Panc1 (cell line): ENCODE measurements at regions not wholly inside any gene's neighbourhood (a gene's known extent, or its start where the extent isn't known, plus 50 kb on each side); places are given as distances from the start of the nearest gene placed in this dataset.

Experiments
- ATAC-seq: fragments of 200-7000 bp; cut with Tn5 transposase; 2 replicates; pipeline ENCODE4 v1.9.1; 2020; ENCODE audit warnings: mild to moderate bottlenecking, moderate library complexity
- BruUV-seq: library from RNA; stranded (reverse); fragments of 400-500 nt; replicated peaks from 2 replicates; lab custom pipeline; 2021; lab: Mats Ljungman, UMichigan
- CTCF ChIA-PET: fragments of 300-600 bp; sonication (Branson Sonifier 250); formaldehyde crosslinking; loops from one replicate; lab custom pipeline; 2022; ENCODE audit warnings: antibody characterized with exemption; lab: Charles Lee
- POLR2A ChIA-PET: fragments of 300-600 bp; sonication (Branson Sonifier 250); formaldehyde crosslinking; loops from one replicate; lab custom pipeline; 2022; ENCODE audit warnings: antibody characterized with exemption; lab: Charles Lee
- DNase-seq: peaks from one replicate; pipeline ENCODE4 v3.0.0-alpha.2; 2010; ENCODE audit warnings: low read depth, low spot score
- H3K27ac ChIP-seq: 2 replicates; pipeline ENCODE4 v1.5.1; 2011; ENCODE audit warnings: mild to moderate bottlenecking, low read length, inconsistent platforms
- H3K27me3 ChIP-seq: fragments of 200-500 bp; sonication (Bioruptor generic); 2 replicates; pipeline ENCODE4 v1.6.0; 2014; ENCODE audit warnings: low read length, inconsistent platforms; ENCODE audit not compliant: control insufficient read depth, insufficient read depth
- H3K36me3 ChIP-seq: fragments of 200-500 bp; sonication (Bioruptor generic); 2 replicates; pipeline ENCODE4 v1.5.1; 2014; ENCODE audit warnings: inconsistent platforms, mild to moderate bottlenecking, low read length, moderate library complexity; ENCODE audit not compliant: control insufficient read depth, insufficient read depth
- H3K4me1 ChIP-seq: 2 replicates; pipeline ENCODE4 v1.5.1; 2011; ENCODE audit warnings: inconsistent platforms, mild to moderate bottlenecking, low read length, moderate library complexity; ENCODE audit not compliant: control insufficient read depth, insufficient read depth
- H3K4me3 ChIP-seq, 2 experiments: 2 replicates each; pipeline ENCODE4 v1.5.1; 2011 to 2012; ENCODE audit warnings: low read depth in 2 of 2, low read length in 2 of 2, mild to moderate bottlenecking in 2 of 2, inconsistent platforms in 1 of 2, moderate library complexity in 1 of 2
- H3K9me3 ChIP-seq: fragments of 200-500 bp; sonication (Bioruptor generic); 2 replicates; pipeline ENCODE4 v1.5.1; 2014; ENCODE audit warnings: low read depth, mild to moderate bottlenecking, inconsistent platforms, low read length, moderate library complexity; ENCODE audit not compliant: control insufficient read depth, insufficient read depth
- CTCF ChIP-seq: fragments of 450-650 bp; IDR thresholded peaks from 2 replicates; pipeline ENCODE4 v1.5.1; 2017; ENCODE audit warnings: mild to moderate bottlenecking
- POLR2AphosphoS5 ChIP-seq: IDR thresholded peaks from 2 replicates; pipeline ENCODE4 v1.6.1; 2012; ENCODE audit warnings: mild to moderate bottlenecking, low read depth, low read length, moderate library complexity
- REST ChIP-seq, 2 experiments: IDR thresholded peaks; 2 replicates each; pipeline ENCODE4 v1.6.1; 2011 to 2012; ENCODE audit warnings: low read depth in 2 of 2, control low read depth in 1 of 2, low read length in 1 of 2, mild to moderate bottlenecking in 1 of 2, moderate library complexity in 1 of 2; ENCODE audit not compliant: insufficient read depth in 1 of 2
- SIN3A ChIP-seq: IDR thresholded peaks from 2 replicates; pipeline ENCODE4 v1.6.1; 2012; ENCODE audit warnings: low read depth, mild to moderate bottlenecking, low read length, moderate library complexity, borderline replicate concordance; ENCODE audit not compliant: insufficient read depth
- TCF7L2 ChIP-seq: IDR thresholded peaks from 2 replicates; pipeline ENCODE4 v1.6.1; 2011; ENCODE audit warnings: mild to moderate bottlenecking, low read depth, low read length, inconsistent platforms
- in situ Hi-C: cut with HindIII; loops from 2 replicates; pipeline ENCODE4 v1.10.0; 2016; ENCODE audit warnings: low sequenced_read_pairs, low pct_unique_long_range_greater_than_20kb
- intact Hi-C: fragments of 100-400 bp; cut with micrococcal nuclease; formaldehyde crosslinking; loops from one replicate; pipeline ENCODE4 v1.10.0; 2022; ENCODE audit not compliant: unreplicated experiment

- no peaks in the 10 kb centered on the region; the same call in 1 of the 2 replicates for H3K27me3 ChIP-seq
- H3K9me3 ChIP-seq: no peaks in the 10 kb centered on the region
- no peak for TF ChIP-seq SIN3A
- no peak for TF ChIP-seq CTCF
- TF ChIP-seq REST (IDR thresholded peaks at IDR 0.05; ENCODE audit: insufficient read depth in 1 of 2, low read depth in 2 of 2, low read length in 1 of 2): no peak
- no peak for TF ChIP-seq TCF7L2
- TF ChIP-seq POLR2AphosphoS5: no peak
- H3K36me3 ChIP-seq: no peaks in the 10 kb centered on the region
- no peak overlapping the region for H3K27ac ChIP-seq
- CTCF ChIA-PET: no interaction called here
- in situ Hi-C loops: no loop called here
- BruUV-seq: no TSS peak
- no peak overlapping the region for H3K4me3 ChIP-seq
- intact Hi-C loops: no loop called here
- no peak for ATAC-seq
- H3K4me1 ChIP-seq: no peaks in the 10 kb centered on the region
- DNase-seq: no peak
- POLR2A ChIA-PET: no interaction called here
Measured at GRCh38 chr6:163998496-163998895, 584.0 kb downstream of the QKI start.

GRCh38 chr6:163996491-163996890 is 582.0 kb downstream of the QKI start:
- Histone ChIP-seq H3K4me1 (no peaks in the 10 kb centered on the region), H3K27ac (no peak overlapping the region), H3K9me3 (no peaks in the 10 kb centered on the region), H3K4me3 (no peak overlapping the region), H3K36me3 (no peaks in the 10 kb centered on the region), H3K27me3 (no peaks in the 10 kb centered on the region; the same call in 1 of the 2 replicates)
- ATAC-seq (no peak), DNase-seq (no peak)
- ChIA-PET POLR2A (no interaction called here), CTCF (no interaction called here)
- in situ Hi-C loops: no loop called here
- TF ChIP-seq CTCF: no peak
- TF ChIP-seq SIN3A: no peak
- no TSS peak for BruUV-seq
- intact Hi-C loops: no loop called here

GRCh38 chr6:163994566-163994965 is 580.0 kb downstream of the QKI start:
- POLR2A ChIA-PET: no interaction called here
- no peak overlapping the region for H3K4me3 ChIP-seq
- no TSS peak for BruUV-seq
- H3K27me3 ChIP-seq: no peaks in the 10 kb centered on the region; the same call in 1 of the 2 replicates
- ATAC-seq (no peak), DNase-seq (no peak)
- H3K27ac ChIP-seq: no peak overlapping the region
- TF ChIP-seq CTCF: no peak
- TF ChIP-seq REST (IDR thresholded peaks at IDR 0.05; ENCODE audit: insufficient read depth in 1 of 2, low read depth in 2 of 2, low read length in 1 of 2): no peak
- TF ChIP-seq TCF7L2: no peak
- no peak for TF ChIP-seq SIN3A
- no peak for TF ChIP-seq POLR2AphosphoS5
- H3K9me3 ChIP-seq: no peaks in the 10 kb centered on the region
- H3K36me3 ChIP-seq: no peaks in the 10 kb centered on the region
- no peaks in the 10 kb centered on the region for H3K4me1 ChIP-seq
- intact Hi-C loops: no loop called here
- CTCF ChIA-PET: no interaction called here
- in situ Hi-C loops: no loop called here
